ENCODE measurements at regions not wholly inside any gene's neighbourhood (a gene's known extent, or its start where the extent isn't known, plus 50 kb on each side); places are given as distances from the start of the nearest gene placed in this dataset.

GRCh38 chr10:91104193-91105041 lies 116.0 kb upstream of the PCGF5 start:
- WGBS = 55% methylated on average over 13 of the region's 13 CpGs
- TF ChIP-seq EP300 (IDR thresholded peaks at IDR 0.05) = no peak
- no peak for TF ChIP-seq POLR2A (IDR thresholded peaks at IDR 0.05)
- TF ChIP-seq POLR2AphosphoS5 (IDR thresholded peaks at IDR 0.05) = no peak
- TF ChIP-seq CTCF (IDR thresholded peaks at IDR 0.05) = no peak
- no peaks in the 10 kb centered on the region for H3K36me3 ChIP-seq
- no peak overlapping the region for H3K4me3 ChIP-seq
- H3K4me1 ChIP-seq = no peaks in the 10 kb centered on the region
- no peak overlapping the region for H3K27ac ChIP-seq
- H3K9me3 ChIP-seq = no peaks in the 10 kb centered on the region
- no peaks in the 10 kb centered on the region for H3K27me3 ChIP-seq
- DNase-seq (ENCODE audit: low spot score in 2 of 2) = no peak

DNA sequence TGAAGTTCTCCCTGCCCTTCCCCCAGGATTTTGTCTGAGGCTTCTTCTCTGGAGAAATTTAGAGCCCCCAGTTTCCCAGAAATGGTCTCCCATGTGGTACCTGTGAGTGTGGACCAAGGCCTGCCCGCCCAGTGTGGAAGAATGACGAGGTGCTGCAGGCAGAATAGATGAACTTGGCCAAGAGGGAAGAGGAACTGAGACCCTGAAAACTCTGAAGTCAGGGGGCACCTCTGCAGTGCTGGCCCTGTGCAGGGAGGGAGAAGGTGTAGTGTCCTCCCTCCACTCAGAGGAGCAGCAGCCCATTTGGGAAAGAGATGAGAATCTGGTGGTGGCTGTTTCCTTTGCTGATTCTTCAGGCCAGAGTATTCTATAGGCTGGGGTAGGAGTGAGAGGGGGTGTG lies 115.2 kb upstream of the PCGF5 start:
- WGBS = 93% methylated on average over 2 of the region's 2 CpGs
- no peaks in the 10 kb centered on the region for H3K27me3 ChIP-seq
- TF ChIP-seq EP300 (IDR thresholded peaks at IDR 0.05) (no peak), POLR2AphosphoS5 (IDR thresholded peaks at IDR 0.05) (no peak), CTCF (IDR thresholded peaks at IDR 0.05) (no peak), POLR2A (IDR thresholded peaks at IDR 0.05) (no peak)
- H3K4me1 ChIP-seq = no peaks in the 10 kb centered on the region
- no peaks in the 10 kb centered on the region for H3K9me3 ChIP-seq
- no peak overlapping the region for H3K27ac ChIP-seq
- H3K4me3 ChIP-seq = no peak overlapping the region
- no peaks in the 10 kb centered on the region for H3K36me3 ChIP-seq
- no peak for DNase-seq (ENCODE audit: low spot score in 2 of 2)

DNA sequence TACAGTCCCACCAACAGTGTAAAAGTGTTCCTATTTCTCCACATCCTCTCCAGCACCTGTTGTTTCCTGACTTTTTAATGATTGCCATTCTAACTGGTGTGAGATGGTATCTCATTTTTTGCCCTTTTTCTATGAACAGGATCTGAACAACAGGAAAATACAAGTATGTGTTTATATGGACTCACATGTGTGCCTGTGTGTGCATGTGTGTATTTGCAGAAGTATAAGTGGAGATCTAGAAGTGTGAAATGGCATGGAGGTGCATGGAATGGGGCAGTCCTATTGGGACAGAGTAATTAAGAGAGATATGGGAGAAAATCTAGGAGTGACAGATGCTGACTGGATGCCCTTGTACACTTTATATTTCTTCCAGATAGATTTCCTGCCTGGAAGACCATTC lies 111.6 kb upstream of the PCGF5 start:
- no peaks in the 10 kb centered on the region for H3K36me3 ChIP-seq
- no peak overlapping the region for H3K4me3 ChIP-seq
- no peaks in the 10 kb centered on the region for H3K9me3 ChIP-seq
- no peak for DNase-seq (ENCODE audit: low spot score in 2 of 2)
- no peak overlapping the region for H3K27ac ChIP-seq
- no peaks in the 10 kb centered on the region for H3K27me3 ChIP-seq
- no peaks in the 10 kb centered on the region for H3K4me1 ChIP-seq
- TF ChIP-seq POLR2A (IDR thresholded peaks at IDR 0.05) (no peak), CTCF (IDR thresholded peaks at IDR 0.05) (no peak), EP300 (IDR thresholded peaks at IDR 0.05) (no peak), POLR2AphosphoS5 (IDR thresholded peaks at IDR 0.05) (no peak)

DNA sequence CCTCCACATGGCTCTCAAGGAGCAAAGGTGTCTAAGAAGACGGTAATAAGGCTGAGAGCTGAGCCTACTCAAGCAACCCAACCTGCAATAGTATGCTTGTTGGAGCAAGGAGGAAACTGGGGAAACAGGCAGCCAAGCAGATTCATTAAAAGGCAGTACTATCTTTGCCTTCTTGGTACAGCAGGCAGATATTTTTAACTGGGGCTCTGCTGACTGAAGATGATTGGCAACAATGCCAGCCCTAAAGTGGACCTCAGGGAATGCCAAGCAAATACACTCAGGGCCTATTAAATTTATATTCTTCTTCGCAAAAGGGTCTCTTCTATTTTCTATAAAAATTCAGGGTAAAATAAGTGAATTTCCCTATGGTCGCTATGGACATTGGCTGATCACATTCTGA lies 109.4 kb upstream of the PCGF5 start:
- TF ChIP-seq EP300 (IDR thresholded peaks at IDR 0.05) (no peak), POLR2AphosphoS5 (IDR thresholded peaks at IDR 0.05) (no peak), CTCF (IDR thresholded peaks at IDR 0.05) (no peak), POLR2A (IDR thresholded peaks at IDR 0.05) (no peak)
- H3K27ac ChIP-seq = no peak overlapping the region
- H3K4me1 ChIP-seq = no peaks in the 10 kb centered on the region
- no peak for DNase-seq (ENCODE audit: low spot score in 2 of 2)
- 95% methylated on average over 3 of the region's 3 CpGs for WGBS
- H3K4me3 ChIP-seq = no peak overlapping the region
- H3K9me3 ChIP-seq = no peaks in the 10 kb centered on the region
- no peaks in the 10 kb centered on the region for H3K27me3 ChIP-seq
- H3K36me3 ChIP-seq = no peaks in the 10 kb centered on the region

DNA sequence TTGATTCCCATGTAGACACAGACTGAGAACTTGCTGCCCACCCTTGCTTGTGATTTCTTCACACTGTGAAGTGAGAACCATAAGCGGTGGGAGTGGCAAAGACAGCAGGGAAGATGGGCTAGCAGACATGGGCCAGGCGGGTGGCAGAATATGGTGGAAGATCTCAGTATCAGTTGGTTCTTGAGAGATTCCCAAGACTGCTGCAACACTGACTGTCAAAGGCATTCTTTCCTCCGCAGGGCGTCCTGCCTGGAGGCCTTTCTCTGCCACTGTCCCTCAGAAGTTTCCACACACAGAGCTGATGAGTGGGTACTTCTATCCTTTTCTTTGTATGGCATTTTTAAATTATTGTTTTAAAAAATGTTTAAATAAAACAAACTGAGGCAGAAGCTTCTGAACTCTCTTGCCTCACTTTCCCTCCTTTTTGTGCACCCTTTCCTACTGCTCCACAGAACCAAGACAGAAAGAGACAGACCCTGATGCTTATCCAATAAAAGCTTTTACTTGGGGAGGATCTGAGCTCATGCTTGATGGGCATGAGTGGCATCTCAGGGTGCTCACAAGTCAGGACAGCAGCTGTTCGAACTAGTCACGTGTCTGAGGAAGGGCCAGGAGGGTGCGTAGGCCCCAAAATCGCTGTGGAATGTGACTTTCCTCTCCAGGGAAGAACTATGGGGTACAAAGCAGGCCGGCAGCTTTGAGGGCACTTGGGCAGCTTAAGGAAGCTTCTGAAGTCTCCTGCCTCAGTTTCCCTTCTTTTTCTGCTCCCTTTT lies 104.7 kb upstream of the PCGF5 start:
- Histone ChIP-seq H3K4me3 (no peak overlapping the region), H3K27ac (no peak overlapping the region), H3K9me3 (no peaks in the 10 kb centered on the region), H3K36me3 (no peaks in the 10 kb centered on the region), H3K4me1 (no peaks in the 10 kb centered on the region), H3K27me3 (no peaks in the 10 kb centered on the region)
- DNase-seq (ENCODE audit: low spot score in 2 of 2) = no peak
- 82% methylated on average over 9 of the region's 9 CpGs for WGBS
- TF ChIP-seq CTCF (IDR thresholded peaks at IDR 0.05) (no peak), EP300 (IDR thresholded peaks at IDR 0.05) (no peak), POLR2AphosphoS5 (IDR thresholded peaks at IDR 0.05) (no peak), POLR2A (IDR thresholded peaks at IDR 0.05) (no peak)

All from suprapubic skin (tissue), 4 donors.